Activated naive CD4-positive, alpha-beta T cell treated with anti-CD3 and anti-CD28 coated beads, Interleukin-2, amount 50 U/mL, for 72 hours (primary cell): ENCODE measurements at regions not wholly inside any gene's neighbourhood (a gene's known extent, or its start where the extent isn't known, plus 50 kb on each side); places are given as distances from the start of the nearest gene placed in this dataset.

Experiments used
- ATAC-seq, 2 donors: fragments of 150-1000 bp; cut with Tn5 transposase; 2 replicates each; pipeline ENCODE4 v1.10.0; 2021; ENCODE audit warnings: mild to moderate bottlenecking in 2 of 2, moderate library complexity in 2 of 2
- DNase-seq, 2 donors: peaks; one replicate each; pipeline ENCODE4 v3.0.0; 2021 to 2022; ENCODE audit warnings: low spot score in 2 of 2
- H3K27ac Mint-ChIP-seq, 2 donors: one replicate each; pipeline ENCODE4 v1.8.0; 2022; ENCODE audit warnings: mild to moderate bottlenecking in 2 of 2, mixed read lengths in 2 of 2
- H3K36me3 Mint-ChIP-seq, 2 donors: one replicate each; pipeline ENCODE4 v1.8.0; 2022; ENCODE audit warnings: mixed read lengths in 2 of 2
- H3K9me3 Mint-ChIP-seq, 2 donors: one replicate each; pipeline ENCODE4 v1.8.0; 2022; ENCODE audit warnings: mixed read lengths in 2 of 2

GRCh38 chr2:203789618-203790017 lies 78.0 kb upstream of the CTLA4 start:
- ATAC-seq, result no peak
- peaks cover 0 to 8% of the 10 kb centered on the region in 2 donors for H3K9me3 Mint-ChIP-seq
- H3K36me3 Mint-ChIP-seq, result no peaks in the 10 kb centered on the region
- no peak overlapping the region for H3K27ac Mint-ChIP-seq
- DNase-seq, result no peak

GRCh38 chr2:203790134-203790852 lies 77.3 kb upstream of the CTLA4 start:
- Mint-ChIP-seq H3K9me3 (peaks cover 0 to 8% of the 10 kb centered on the region in 2 donors), H3K27ac (no peak overlapping the region), H3K36me3 (no peaks in the 10 kb centered on the region)
- no peak for ATAC-seq
- DNase-seq, result no peak

GRCh38 chr2:203796248-203797010 lies 71.1 kb upstream of the CTLA4 start:
- Mint-ChIP-seq H3K36me3 (peaks cover 13 to 17% of the 10 kb centered on the region in 2 donors), H3K27ac (no peak overlapping the region), H3K9me3 (peaks cover 5 to 16% of the 10 kb centered on the region in 2 donors)
- DNase-seq, result no peak
- no peak for ATAC-seq

GRCh38 chr2:203797276-203797675 lies 70.3 kb upstream of the CTLA4 start:
- H3K9me3 Mint-ChIP-seq, result peaks cover 6 to 15% of the 10 kb centered on the region in 2 donors
- ATAC-seq (no peak), DNase-seq (no peak)
- peaks cover 15 to 20% of the 10 kb centered on the region in 2 donors for H3K36me3 Mint-ChIP-seq
- H3K27ac Mint-ChIP-seq, result no peak overlapping the region

- H3K27ac Mint-ChIP-seq, result no peak overlapping the region
- peaks cover 15 to 20% of the 10 kb centered on the region in 2 donors for H3K36me3 Mint-ChIP-seq
- ATAC-seq, result no peak
Measured at GRCh38 chr2:203797712-203798111, 69.9 kb upstream of the CTLA4 start.

GRCh38 chr2:203798296-203799087 lies 69.1 kb upstream of the CTLA4 start:
- peaks cover 15 to 24% of the 10 kb centered on the region in 2 donors for H3K36me3 Mint-ChIP-seq
- H3K27ac Mint-ChIP-seq, result no peak overlapping the region
- no peak for ATAC-seq

More at GRCh38 chr2:203797712-203798111, 69.9 kb upstream of the CTLA4 start:
- H3K9me3 Mint-ChIP-seq, result peaks cover 6 to 15% of the 10 kb centered on the region in 2 donors
- DNase-seq, result no peak

GRCh38 chr2:203799908-203800307 lies 67.7 kb upstream of the CTLA4 start:
- Mint-ChIP-seq H3K36me3 (peaks cover 15 to 31% of the 10 kb centered on the region in 2 donors), H3K9me3 (peaks cover 6 to 24% of the 10 kb centered on the region in 2 donors), H3K27ac (peak overlapping the region in 1 of 2 donors; percentile 80)
- ATAC-seq (peak; percentile 15 to 31), DNase-seq (no peak)

More at GRCh38 chr2:203798296-203799087, 69.1 kb upstream of the CTLA4 start:
- peaks cover 6 to 19% of the 10 kb centered on the region in 2 donors for H3K9me3 Mint-ChIP-seq
- DNase-seq, result no peak

GRCh38 chr2:203800783-203801182 lies 66.8 kb upstream of the CTLA4 start:
- DNase-seq (no peak), ATAC-seq (no peak)
- H3K27ac Mint-ChIP-seq, result no peak overlapping the region
- H3K9me3 Mint-ChIP-seq, result peaks cover 6 to 24% of the 10 kb centered on the region in 2 donors
- H3K36me3 Mint-ChIP-seq, result peaks cover 15 to 35% of the 10 kb centered on the region in 2 donors

GRCh38 chr2:203802342-203803052 lies 65.1 kb upstream of the CTLA4 start:
- Mint-ChIP-seq H3K9me3 (peaks cover 6 to 29% of the 10 kb centered on the region in 2 donors), H3K27ac (peak overlapping the region; percentile 93 to 97), H3K36me3 (peaks cover 15 to 49% of the 10 kb centered on the region in 2 donors)
- peak; percentile 83 to 84 for ATAC-seq
- DNase-seq, result peak; percentile 56 to 63

- Mint-ChIP-seq H3K27ac (peak overlapping the region; percentile 93 to 97), H3K9me3 (peaks cover 6 to 29% of the 10 kb centered on the region in 2 donors), H3K36me3 (peaks cover 15 to 49% of the 10 kb centered on the region in 2 donors)
- ATAC-seq, result peak in 1 of 2 donors; percentile 64
- DNase-seq, result no peak
Measured at GRCh38 chr2:203803053-203803429, 64.5 kb upstream of the CTLA4 start.

- peaks cover 12 to 49% of the 10 kb centered on the region in 2 donors for H3K36me3 Mint-ChIP-seq
Measured at GRCh38 chr2:203804070-203804469, 63.5 kb upstream of the CTLA4 start.

GRCh38 chr2:203804764-203805485 lies 62.6 kb upstream of the CTLA4 start:
- Mint-ChIP-seq H3K36me3 (peaks cover 11 to 44% of the 10 kb centered on the region in 2 donors), H3K27ac (peak overlapping the region; percentile 92 to 93), H3K9me3 (peaks cover 6 to 29% of the 10 kb centered on the region in 2 donors)
- ATAC-seq (no peak), DNase-seq (no peak)

More at GRCh38 chr2:203804070-203804469, 63.5 kb upstream of the CTLA4 start:
- peak overlapping the region; percentile 92 to 93 for H3K27ac Mint-ChIP-seq
- peaks cover 6 to 29% of the 10 kb centered on the region in 2 donors for H3K9me3 Mint-ChIP-seq
- ATAC-seq, result peak; percentile 48 to 54
- peak in 1 of 2 donors; percentile 53 for DNase-seq

GRCh38 chr2:203805486-203805838 lies 62.1 kb upstream of the CTLA4 start:
- DNase-seq (no peak), ATAC-seq (no peak)
- H3K27ac Mint-ChIP-seq, result peak overlapping the region; percentile 17 to 93

GRCh38 chr2:203806761-203807160 lies 60.8 kb upstream of the CTLA4 start:
- H3K9me3 Mint-ChIP-seq, result peaks cover 0 to 14% of the 10 kb centered on the region in 2 donors

More at GRCh38 chr2:203805486-203805838, 62.1 kb upstream of the CTLA4 start:
- Mint-ChIP-seq H3K36me3 (peaks cover 11 to 40% of the 10 kb centered on the region in 2 donors), H3K9me3 (peaks cover 6 to 25% of the 10 kb centered on the region in 2 donors)

GRCh38 chr2:203808046-203808750 lies 59.4 kb upstream of the CTLA4 start:
- H3K27ac Mint-ChIP-seq, result no peak overlapping the region
- DNase-seq, result no peak
- H3K9me3 Mint-ChIP-seq, result peaks cover 0 to 11% of the 10 kb centered on the region in 2 donors
- peaks cover 0 to 25% of the 10 kb centered on the region in 2 donors for H3K36me3 Mint-ChIP-seq
- no peak for ATAC-seq

More at GRCh38 chr2:203806761-203807160, 60.8 kb upstream of the CTLA4 start:
- H3K27ac Mint-ChIP-seq, result peak overlapping the region; percentile 29 to 92
- ATAC-seq, result no peak
- no peak for DNase-seq
- H3K36me3 Mint-ChIP-seq, result peaks cover 0 to 29% of the 10 kb centered on the region in 2 donors
